Suprapubic skin (tissue), 3 donors: ENCODE measurements at regions not wholly inside any gene's neighbourhood (a gene's known extent, or its start where the extent isn't known, plus 50 kb on each side); places are given as distances from the start of the nearest gene placed in this dataset.

Source experiments
- CTCF ChIP-seq, 2 donors: fragments of 200-600 bp in 1 of 2; fragments of 450-650 bp in 1 of 2; sonication (generic) in 1 of 2; IDR thresholded peaks; one replicate each; pipeline ENCODE4 v1.5.1; 2016 to 2019; ENCODE audit warnings: antibody characterized with exemption in 2 of 2, mild to moderate bottlenecking in 1 of 2, moderate library complexity in 1 of 2
- EP300 ChIP-seq: sonication (generic); formaldehyde crosslinking; IDR thresholded peaks from one replicate; pipeline ENCODE4 v1.6.1; 2017; ENCODE audit warnings: antibody characterized with exemption

GRCh38 chr6:37082390-37083130 lies 77.1 kb downstream of the FGD2 start:
- TF ChIP-seq CTCF (IDR thresholded peaks at IDR 0.05) (no peak), EP300 (no peak)
